Bronchial epithelial cell (primary cell): ENCODE measurements at regions not wholly inside any gene's neighbourhood (a gene's known extent, or its start where the extent isn't known, plus 50 kb on each side); places are given as distances from the start of the nearest gene placed in this dataset.

Source experiments
- DNase-seq: peaks from one replicate; pipeline ENCODE4 v3.0.0-alpha.2; 2010; ENCODE audit warnings: low read depth
- FAIRE-seq: peaks from 2 replicates; lab custom pipeline; 2011; peaks lifted over from hg19 to GRCh38; lab: Jason Lieb, UNC
- H3K27me3 ChIP-seq: 2 replicates; pipeline ENCODE4 v1.5.1; 2011; ENCODE audit warnings: low read length; ENCODE audit not compliant: control insufficient read depth, insufficient read depth
- H3K36me3 ChIP-seq: 2 replicates; pipeline ENCODE4 v1.5.1; 2011; ENCODE audit warnings: low read length; ENCODE audit not compliant: control insufficient read depth, insufficient read depth
- H3K4me3 ChIP-seq: 2 replicates; pipeline ENCODE4 v1.5.1; 2011; ENCODE audit warnings: mild to moderate bottlenecking, low read depth, low read length, control low read depth
- CTCF ChIP-seq: IDR thresholded peaks from 2 replicates; pipeline ENCODE4 v1.5.1; 2011; ENCODE audit warnings: mild to moderate bottlenecking, moderate library complexity, low read length, control low read depth, inconsistent platforms; ENCODE audit not compliant: insufficient read depth, severe bottlenecking

- no peaks in the 10 kb centered on the region for H3K27me3 ChIP-seq
- DNase-seq: no peak
- H3K4me3 ChIP-seq: no peak overlapping the region
- TF ChIP-seq CTCF: no peak
- no peak for FAIRE-seq
- no peaks in the 10 kb centered on the region for H3K36me3 ChIP-seq
These were observed 191.1 kb upstream of the CTAGE1 start for GRCh38 chr18:22608847-22609246.

- no peak for FAIRE-seq
- no peak for TF ChIP-seq CTCF
- Histone ChIP-seq H3K4me3 (no peak overlapping the region), H3K36me3 (no peaks in the 10 kb centered on the region), H3K27me3 (no peaks in the 10 kb centered on the region)
- peak; percentile 24 for DNase-seq
These were observed 191.9 kb upstream of the CTAGE1 start for GRCh38 chr18:22609642-22610041.

- Histone ChIP-seq H3K36me3 (no peaks in the 10 kb centered on the region), H3K4me3 (peak overlapping the region; percentile 8), H3K27me3 (no peaks in the 10 kb centered on the region)
- FAIRE-seq: no peak
- DNase-seq: no peak
- no peak for TF ChIP-seq CTCF
These were observed 195.5 kb upstream of the CTAGE1 start for GRCh38 chr18:22613058-22613690.

GRCh38 chr18:22613788-22614187 lies 196.1 kb upstream of the CTAGE1 start:
- TF ChIP-seq CTCF: no peak
- Histone ChIP-seq H3K36me3 (no peaks in the 10 kb centered on the region), H3K4me3 (no peak overlapping the region), H3K27me3 (no peaks in the 10 kb centered on the region)
- FAIRE-seq (no peak), DNase-seq (peak; percentile 72)

- no peak for TF ChIP-seq CTCF
- Histone ChIP-seq H3K27me3 (no peaks in the 10 kb centered on the region), H3K36me3 (no peaks in the 10 kb centered on the region), H3K4me3 (no peak overlapping the region)
- no peak for FAIRE-seq
- DNase-seq: no peak
These were observed 205.8 kb upstream of the CTAGE1 start for GRCh38 chr18:22623513-22623912.

GRCh38 chr18:22624176-22624575 lies 206.5 kb upstream of the CTAGE1 start:
- DNase-seq (peak; percentile 48), FAIRE-seq (no peak)
- Histone ChIP-seq H3K27me3 (no peaks in the 10 kb centered on the region), H3K4me3 (no peak overlapping the region), H3K36me3 (no peaks in the 10 kb centered on the region)
- no peak for TF ChIP-seq CTCF
